ENCODE measurements at regions not wholly inside any gene's neighbourhood (a gene's known extent, or its start where the extent isn't known, plus 50 kb on each side); places are given as distances from the start of the nearest gene placed in this dataset.

- no peak overlapping the region for H2AFZ ChIP-seq (ENCODE audit: low read length)
- intact Hi-C loops (cut with micrococcal nuclease; ENCODE audit: unreplicated experiment) = loop anchor here (1.0 to 10.0 kb wide), 6 partner anchors 143 to 1210 kb away; partner anchors contain the start of genes TMEM167A and XRCC4
- no peak overlapping the region for H3K4me2 ChIP-seq (ENCODE audit: low read depth, low read length)
- H3K27ac ChIP-seq (ENCODE audit: extremely low read length, insufficient read depth, low read length) = no peak overlapping the region
- H3K9me3 ChIP-seq (ENCODE audit: low read length) = no peaks in the 10 kb centered on the region
- H3K27me3 ChIP-seq (ENCODE audit: control insufficient read depth in 1 of 2, insufficient read depth in 2 of 2, low read length in 2 of 2) = peaks cover 0 to 3% of the 10 kb centered on the region in 2 experiments; a peak in 1 of 5 replicates
- 71% methylated on average over 7 of the region's 7 CpGs for WGBS (ENCODE audit: low lambda C conversion rate)
- no peaks in the 10 kb centered on the region for H4K20me1 ChIP-seq (ENCODE audit: insufficient read depth, low read length)
- TF ChIP-seq CCDC6 (CRISPR knock-in tag; IDR thresholded peaks at IDR 0.05) (no peak), REXO4 (CRISPR knock-in tag; IDR thresholded peaks at IDR 0.05; ENCODE audit: borderline replicate concordance) (no peak), RXRA (CRISPR knock-in tag; IDR thresholded peaks at IDR 0.05) (no peak), PBX3 (CRISPR knock-in tag; IDR thresholded peaks at IDR 0.05; ENCODE audit: borderline replicate concordance) (no peak), THAP11 (CRISPR knock-in tag; IDR thresholded peaks at IDR 0.05) (no peak), U2AF2 (IDR thresholded peaks at IDR 0.05; ENCODE audit: low read depth, low read length) (no peak), CHCHD3 (CRISPR knock-in tag; IDR thresholded peaks at IDR 0.05) (no peak), SRSF1 (optimal IDR thresholded peaks at IDR 0.05; ENCODE audit: low read depth, low read length) (no peak), ARID2 (CRISPR knock-in tag; IDR thresholded peaks at IDR 0.05; ENCODE audit: borderline replicate concordance) (no peak), RFX1 (IDR thresholded peaks at IDR 0.05) (no peak), CBFB (CRISPR knock-in tag; IDR thresholded peaks at IDR 0.05) (no peak), PAX8 (CRISPR knock-in tag; IDR thresholded peaks at IDR 0.05; ENCODE audit: borderline replicate concordance) (no peak), SOX5 (CRISPR knock-in tag; IDR thresholded peaks at IDR 0.05; ENCODE audit: borderline replicate concordance) (no peak)
- in situ Hi-C loops (cut with HindIII; ENCODE audit: extremely low pct_ligation_motif_present, low pct_unique_long_range_greater_than_20kb) = loop anchor here (5.0 to 25.0 kb wide), 4 partner anchors 285 to 1210 kb away; partner anchors contain the start of genes TMEM167A and XRCC4
- ChIA-PET CTCF (ENCODE audit: low intra/inter-chr PET ratio, low total read pairs) (interaction anchor here (1.2 to 2.5 kb wide), 3 partner anchors 289 to 1078 kb away, joined by 5 to 10 read pairs (median 9); no protein-coding TSS in a partner anchor), POLR2A (interaction anchor here (1.6 kb wide), 1 partner anchor 35 kb away, joined by 6 read pairs; no protein-coding TSS in a partner anchor)
- H3K79me2 ChIP-seq (ENCODE audit: insufficient read depth, low read length) = no peaks in the 10 kb centered on the region
- H3K9ac ChIP-seq (ENCODE audit: insufficient read depth, low read depth, low read length) = no peak overlapping the region
- no TSS peak for BruUV-seq (replicated peaks)
- DNase-seq (ENCODE audit: low spot score) (no peak), FAIRE-seq (no peak), ATAC-seq (no peak)
- no peak overlapping the region for H3K4me3 ChIP-seq (replicated peaks in 1 of 3; ENCODE audit: insufficient read depth in 1 of 3, low read depth in 2 of 3, low read length in 3 of 3)
- no peaks in the 10 kb centered on the region for H3K36me3 ChIP-seq (replicated peaks in 1 of 2; ENCODE audit: control insufficient read depth in 1 of 2, insufficient read depth in 2 of 2, low read length in 2 of 2)
- peaks cover 22% of the 10 kb centered on the region for H3K4me1 ChIP-seq (ENCODE audit: insufficient read depth, low read length)
Observed at GRCh38 chr5:82352146-82352791, 74.1 kb upstream of the RPS23 start.

All from HepG2 (cell line).